WERI-Rb-1 (cell line): ENCODE measurements at regions not wholly inside any gene's neighbourhood (a gene's known extent, or its start where the extent isn't known, plus 50 kb on each side); places are given as distances from the start of the nearest gene placed in this dataset.

Experiments
- DNase-seq: peaks from one replicate; pipeline ENCODE4 v3.0.0-alpha.2; 2020
- H3K27ac ChIP-seq: fragments of 250-450 bp; sonication (Bioruptor Pico); 2 replicates; pipeline ENCODE4 v1.5.1; 2020; ENCODE audit warnings: mild to moderate bottlenecking, moderate library complexity
- H3K27me3 ChIP-seq: fragments of 250-450 bp; sonication (Bioruptor Pico); 2 replicates; pipeline ENCODE4 v1.5.1; 2021; ENCODE audit warnings: mild to moderate bottlenecking, low read depth, moderate library complexity; ENCODE audit not compliant: insufficient read depth, severe bottlenecking
- H3K36me3 ChIP-seq: fragments of 250-450 bp; sonication (Bioruptor Pico); 2 replicates; pipeline ENCODE4 v1.5.1; 2020; ENCODE audit warnings: mild to moderate bottlenecking, moderate library complexity
- H3K4me3 ChIP-seq: 2 replicates; pipeline ENCODE4 v1.5.1; 2011; ENCODE audit warnings: low read depth, mild to moderate bottlenecking, control low read depth, low read length
- H3K9me3 ChIP-seq: fragments of 250-450 bp; sonication (Bioruptor Pico); 2 replicates; pipeline ENCODE4 v1.5.1; 2021; ENCODE audit warnings: mild to moderate bottlenecking, moderate library complexity; ENCODE audit not compliant: severe bottlenecking
- CTCF ChIP-seq: IDR thresholded peaks from 2 replicates; pipeline ENCODE4 v1.5.1; 2011; ENCODE audit warnings: low read depth, mild to moderate bottlenecking, control low read depth, inconsistent platforms, low read length

DNA sequence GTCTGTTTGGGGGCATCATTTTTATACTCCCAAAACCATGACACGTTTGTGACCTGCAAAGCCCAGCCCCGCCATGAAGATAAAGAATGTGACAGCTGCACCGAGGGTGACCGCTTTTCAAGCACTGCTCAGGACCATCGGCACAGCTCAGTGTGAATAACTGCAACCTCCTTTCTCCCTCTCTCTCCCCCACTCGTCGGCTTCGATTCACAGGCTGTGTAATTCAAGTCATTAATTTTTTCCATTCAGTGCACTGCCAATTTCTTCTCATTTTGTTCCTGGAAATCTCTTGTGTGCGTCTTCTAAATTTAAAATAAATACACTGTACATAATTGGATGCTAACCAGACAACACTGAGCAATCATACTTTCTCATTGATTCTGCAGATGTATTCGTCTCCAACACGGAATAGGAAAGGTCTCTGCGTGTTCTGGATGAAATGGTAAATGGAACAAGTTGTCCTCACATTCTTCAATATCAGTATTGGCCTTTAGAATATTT lies 260.8 kb downstream of the TTC8 start:
- DNase-seq, result no peak
- Histone ChIP-seq H3K27me3 (no peaks in the 10 kb centered on the region), H3K4me3 (no peak overlapping the region), H3K27ac (no peak overlapping the region), H3K36me3 (no peaks in the 10 kb centered on the region), H3K9me3 (no peaks in the 10 kb centered on the region)
- TF ChIP-seq CTCF, result no peak

GRCh38 chr14:89085737-89086382 lies 261.4 kb downstream of the TTC8 start:
- TF ChIP-seq CTCF, result no peak
- H3K27me3 ChIP-seq, result no peaks in the 10 kb centered on the region
- H3K4me3 ChIP-seq, result no peak overlapping the region
- H3K36me3 ChIP-seq, result no peaks in the 10 kb centered on the region
- DNase-seq, result no peak
- no peak overlapping the region for H3K27ac ChIP-seq
- no peaks in the 10 kb centered on the region for H3K9me3 ChIP-seq

GRCh38 chr14:89088530-89088929 lies 264.1 kb downstream of the TTC8 start:
- Histone ChIP-seq H3K27me3 (no peaks in the 10 kb centered on the region), H3K27ac (no peak overlapping the region), H3K36me3 (no peaks in the 10 kb centered on the region), H3K9me3 (peaks cover 7% of the 10 kb centered on the region), H3K4me3 (no peak overlapping the region)
- no peak for TF ChIP-seq CTCF
- DNase-seq, result no peak

- Histone ChIP-seq H3K4me3 (no peak overlapping the region), H3K27me3 (no peaks in the 10 kb centered on the region), H3K36me3 (no peaks in the 10 kb centered on the region), H3K9me3 (peaks cover 9% of the 10 kb centered on the region), H3K27ac (no peak overlapping the region)
- no peak for DNase-seq
- no peak for TF ChIP-seq CTCF
These were observed 264.9 kb downstream of the TTC8 start for GRCh38 chr14:89089330-89089729.

GRCh38 chr14:89091781-89092180 lies 267.3 kb downstream of the TTC8 start:
- no peak for TF ChIP-seq CTCF
- H3K4me3 ChIP-seq, result no peak overlapping the region
- H3K27ac ChIP-seq, result no peak overlapping the region
- DNase-seq, result no peak
- H3K9me3 ChIP-seq, result peaks cover 11% of the 10 kb centered on the region
- no peaks in the 10 kb centered on the region for H3K27me3 ChIP-seq
- no peaks in the 10 kb centered on the region for H3K36me3 ChIP-seq
